ENCODE measurements at regions not wholly inside any gene's neighbourhood (a gene's known extent, or its start where the extent isn't known, plus 50 kb on each side); places are given as distances from the start of the nearest gene placed in this dataset.

- no peak overlapping the region for H3K27ac ChIP-seq
- TF ChIP-seq, protein P1, sequence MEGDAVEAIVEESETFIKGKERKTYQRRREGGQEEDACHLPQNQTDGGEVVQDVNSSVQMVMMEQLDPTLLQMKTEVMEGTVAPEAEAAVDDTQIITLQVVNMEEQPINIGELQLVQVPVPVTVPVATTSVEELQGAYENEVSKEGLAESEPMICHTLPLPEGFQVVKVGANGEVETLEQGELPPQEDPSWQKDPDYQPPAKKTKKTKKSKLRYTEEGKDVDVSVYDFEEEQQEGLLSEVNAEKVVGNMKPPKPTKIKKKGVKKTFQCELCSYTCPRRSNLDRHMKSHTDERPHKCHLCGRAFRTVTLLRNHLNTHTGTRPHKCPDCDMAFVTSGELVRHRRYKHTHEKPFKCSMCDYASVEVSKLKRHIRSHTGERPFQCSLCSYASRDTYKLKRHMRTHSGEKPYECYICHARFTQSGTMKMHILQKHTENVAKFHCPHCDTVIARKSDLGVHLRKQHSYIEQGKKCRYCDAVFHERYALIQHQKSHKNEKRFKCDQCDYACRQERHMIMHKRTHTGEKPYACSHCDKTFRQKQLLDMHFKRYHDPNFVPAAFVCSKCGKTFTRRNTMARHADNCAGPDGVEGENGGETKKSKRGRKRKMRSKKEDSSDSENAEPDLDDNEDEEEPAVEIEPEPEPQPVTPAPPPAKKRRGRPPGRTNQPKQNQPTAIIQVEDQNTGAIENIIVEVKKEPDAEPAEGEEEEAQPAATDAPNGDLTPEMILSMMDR (conservative IDR thresholded peaks at IDR 0.05; ENCODE audit: low read depth), result no peak
- no peak for DNase-seq (ENCODE audit: low spot score)
- ChIA-PET POLR2A (ENCODE audit: low non-redundant PET) (no interaction called here), CTCF (interaction anchor here (0.7 kb wide), 1 partner anchor 221 kb away, joined by 3 read pairs; no protein-coding TSS in a partner anchor)
Observed at GRCh38 chr7:25907214-25907613, 244.8 kb upstream of the NFE2L3 start.

- no peak for DNase-seq (ENCODE audit: low spot score)
- POLR2A ChIA-PET (ENCODE audit: low non-redundant PET), result no interaction called here
- CTCF ChIA-PET, result interaction anchor here (0.7 kb wide), 1 partner anchor 221 kb away, joined by 3 read pairs; no protein-coding TSS in a partner anchor
- TF ChIP-seq, protein P1 (conservative IDR thresholded peaks at IDR 0.05; ENCODE audit: low read depth), result no peak
- H3K27ac ChIP-seq, result no peak overlapping the region
Observed at GRCh38 chr7:25907731-25908130, 244.3 kb upstream of the NFE2L3 start.

GRCh38 chr7:25908154-25908949 lies 243.6 kb upstream of the NFE2L3 start:
- no peak for DNase-seq (ENCODE audit: low spot score)
- POLR2A ChIA-PET (ENCODE audit: low non-redundant PET), result no interaction called here
- no peak overlapping the region for H3K27ac ChIP-seq
- CTCF ChIA-PET, result no interaction called here
- TF ChIP-seq, protein P1 (conservative IDR thresholded peaks at IDR 0.05; ENCODE audit: low read depth), result no peak

DNA sequence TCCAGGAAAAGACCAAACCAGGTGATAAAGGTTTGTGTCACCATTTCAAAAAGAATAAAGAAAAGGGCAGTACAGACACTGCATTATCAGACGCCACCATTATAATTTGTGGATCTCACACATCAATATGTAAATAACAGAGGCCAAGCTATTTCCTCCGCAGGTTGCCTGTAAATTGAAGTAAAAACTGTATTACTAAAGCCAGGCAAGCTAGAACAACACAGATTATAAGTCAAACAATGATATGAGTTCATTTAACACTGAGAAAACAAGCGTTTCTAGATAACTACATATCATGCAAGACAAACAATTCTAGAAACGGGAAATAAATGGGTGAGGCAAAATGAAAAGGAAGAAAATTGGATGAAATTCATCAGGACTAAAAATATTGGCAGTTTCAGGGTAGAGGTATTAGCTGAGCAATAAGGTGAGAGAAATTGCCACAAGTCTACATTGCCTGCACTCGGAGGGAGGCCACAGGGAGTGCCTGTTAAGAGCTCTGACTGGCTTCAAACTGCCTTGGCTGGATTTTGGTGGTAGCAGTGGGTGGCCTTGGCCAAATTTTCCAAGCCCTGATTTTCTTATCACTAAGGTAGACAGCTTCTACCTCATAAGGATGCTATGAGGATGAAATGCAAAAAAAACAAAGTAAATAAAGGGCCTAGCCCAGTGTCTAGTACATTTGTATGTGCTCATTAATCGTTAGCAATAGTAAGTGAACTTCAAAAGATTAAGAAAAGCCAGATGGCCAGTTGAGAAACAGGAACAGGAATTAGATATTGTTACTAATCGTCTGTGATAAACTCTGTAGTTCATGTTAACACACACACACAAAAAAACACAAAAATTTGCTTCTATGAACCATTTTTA lies 240.0 kb upstream of the NFE2L3 start:
- DNase-seq (ENCODE audit: low spot score), result no peak
- no peak overlapping the region for H3K27ac ChIP-seq
- ChIA-PET CTCF (interaction anchor here (0.7 kb wide), 1 partner anchor 19 kb away, joined by 3 read pairs; no protein-coding TSS in a partner anchor), POLR2A (ENCODE audit: low non-redundant PET) (no interaction called here)
- TF ChIP-seq, protein P1 (conservative IDR thresholded peaks at IDR 0.05; ENCODE audit: low read depth), result no peak

- DNase-seq (ENCODE audit: low spot score), result no peak
- TF ChIP-seq, protein P1 (conservative IDR thresholded peaks at IDR 0.05; ENCODE audit: low read depth), result no peak
- CTCF ChIA-PET, result no interaction called here
- POLR2A ChIA-PET (ENCODE audit: low non-redundant PET), result no interaction called here
- H3K27ac ChIP-seq, result no peak overlapping the region
Observed at GRCh38 chr7:25913598-25914224, 238.3 kb upstream of the NFE2L3 start.

DNA sequence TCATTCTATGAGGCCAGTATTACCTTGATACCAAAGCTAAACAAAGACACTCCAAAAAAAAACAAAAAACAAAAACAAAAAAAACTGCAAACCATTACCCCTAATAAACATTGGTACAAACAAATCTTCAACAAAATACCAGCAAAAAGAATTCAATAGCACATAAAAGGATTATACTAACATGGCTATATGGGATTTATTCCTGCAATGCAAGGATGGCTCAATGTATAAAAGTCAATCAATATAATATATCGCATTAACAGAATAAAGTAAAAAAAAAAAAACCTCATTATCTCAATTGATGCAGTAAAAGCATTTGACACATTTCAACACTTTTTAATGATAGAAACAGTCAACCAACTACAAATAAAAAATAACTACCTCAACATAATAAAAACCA lies 233.3 kb upstream of the NFE2L3 start:
- DNase-seq (ENCODE audit: low spot score), result no peak
- TF ChIP-seq, protein P1 (conservative IDR thresholded peaks at IDR 0.05; ENCODE audit: low read depth), result no peak
- no peak overlapping the region for H3K27ac ChIP-seq
- ChIA-PET CTCF (interaction anchor here (0.7 kb wide), 1 partner anchor 23 kb away, joined by 3 read pairs; no protein-coding TSS in a partner anchor), POLR2A (ENCODE audit: low non-redundant PET) (no interaction called here)

Data from RWPE1 (cell line).